ENCODE measurements at regions not wholly inside any gene's neighbourhood (a gene's known extent, or its start where the extent isn't known, plus 50 kb on each side); places are given as distances from the start of the nearest gene placed in this dataset.
"Not testable (repeated sequence)": the region's sequence is repeated elsewhere in the genome, so short reads cannot be mapped to it uniquely, and the experiment has no call there.

GRCh38 chr9:62084245-62084644 lies 894.4 kb downstream of the SPATA31A7 start:
- not testable (repeated sequence) for TF ChIP-seq CTCF, EZH2, EZH2phosphoT487 (IDR thresholded peaks at IDR 0.05)

Data from neural progenitor cell (in vitro differentiated cells).